ENCODE measurements at regions not wholly inside any gene's neighbourhood (a gene's known extent, or its start where the extent isn't known, plus 50 kb on each side); places are given as distances from the start of the nearest gene placed in this dataset.
"Not testable (repeated sequence)": the region's sequence is repeated elsewhere in the genome, so short reads cannot be mapped to it uniquely, and the experiment has no call there.

DNA sequence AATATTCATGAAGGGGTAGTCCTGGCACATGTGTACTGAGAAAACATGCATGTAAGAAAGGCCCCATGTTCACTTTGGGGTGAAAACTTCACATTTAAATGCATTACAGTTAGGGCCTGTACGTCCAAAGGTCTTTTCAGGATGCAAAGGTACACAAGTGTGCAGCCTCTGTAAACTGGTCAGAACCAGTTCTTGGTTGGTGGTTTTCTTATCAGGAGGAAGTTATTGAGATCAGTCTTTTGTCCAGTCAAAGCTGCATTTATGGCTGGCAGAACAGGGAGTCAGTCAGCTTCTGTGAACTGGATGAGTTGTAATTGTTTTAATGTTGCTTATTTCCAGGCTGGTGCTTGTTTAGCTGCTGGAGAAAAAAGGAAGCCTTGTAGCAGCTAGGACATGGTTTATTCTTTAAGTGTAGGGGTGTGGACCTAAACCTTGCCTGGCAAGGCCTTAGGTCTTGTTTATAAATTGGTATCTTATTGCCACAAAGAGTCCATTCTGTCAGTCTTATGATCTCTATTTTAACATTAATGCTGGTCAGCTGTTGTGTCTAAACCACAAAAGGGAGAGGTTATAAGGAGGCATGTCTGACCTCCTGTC is 1906.6 kb upstream of the TENM3 start:
- ATAC-seq = no peak

- no peak for ATAC-seq
Measured at GRCh38 chr4:180341926-180342325, 1901.3 kb upstream of the TENM3 start.

DNA sequence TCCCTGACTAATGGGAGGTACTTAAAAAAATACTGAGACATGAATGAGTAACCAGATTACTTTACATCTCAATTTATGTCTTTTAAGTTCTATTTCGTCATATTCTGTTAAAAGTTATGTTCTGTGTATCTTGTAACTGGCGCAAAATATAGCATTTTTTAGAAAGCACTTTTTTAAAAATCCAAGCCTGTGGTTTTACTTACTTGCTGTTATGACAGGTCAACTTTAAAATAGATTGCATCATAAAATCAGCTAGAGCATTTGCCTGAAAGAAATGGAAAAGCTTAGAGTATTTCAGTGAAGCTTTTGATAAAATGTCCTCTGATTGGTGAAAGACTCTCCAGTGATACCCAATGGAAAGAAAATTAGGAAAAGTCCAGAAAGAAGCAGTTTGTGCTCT is 1892.3 kb upstream of the TENM3 start:
- no peak for ATAC-seq

GRCh38 chr4:180356766-180357165 is 1886.4 kb upstream of the TENM3 start:
- no peak for ATAC-seq

DNA sequence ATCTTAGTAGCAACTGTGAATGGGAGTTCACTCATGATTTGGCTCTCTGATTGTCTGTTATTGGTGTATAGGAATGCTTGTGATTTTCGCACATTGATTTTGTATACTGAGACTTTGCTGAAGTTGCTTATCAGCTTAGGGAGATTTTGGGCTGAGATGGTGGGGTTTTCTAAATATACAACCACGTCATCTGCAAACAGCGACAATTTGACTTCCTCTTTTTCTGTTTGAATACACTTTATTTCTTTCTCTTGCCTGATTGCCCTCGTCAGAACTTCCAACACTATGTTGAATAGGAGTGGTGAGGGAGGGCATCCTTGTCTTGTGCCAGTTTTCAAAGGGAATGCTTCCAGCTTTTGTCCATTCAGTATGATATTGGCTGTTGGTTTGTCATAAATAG is 1883.1 kb upstream of the TENM3 start:
- ATAC-seq = not testable (repeated sequence)

GRCh38 chr4:180363815-180364214 is 1879.4 kb upstream of the TENM3 start:
- ATAC-seq = no peak

DNA sequence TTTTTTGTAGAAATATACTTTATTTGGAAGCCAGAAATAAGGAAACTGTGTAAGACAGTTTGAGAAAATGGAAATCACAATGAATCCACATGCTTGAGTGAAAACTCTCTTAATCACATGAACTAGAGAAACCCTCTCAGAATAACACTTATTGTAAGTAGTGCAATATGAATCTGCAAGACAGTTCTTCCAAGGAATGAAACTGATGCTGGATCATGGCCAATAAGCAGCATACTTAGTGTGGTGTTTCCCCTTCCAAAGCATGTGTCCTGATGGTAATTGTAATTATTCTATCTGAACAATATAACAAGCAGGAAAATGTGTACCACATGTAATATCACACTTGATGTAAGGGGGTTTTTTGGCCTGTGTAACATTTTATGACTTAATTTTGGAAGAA is 1870.5 kb upstream of the TENM3 start:
- ATAC-seq = no peak

DNA sequence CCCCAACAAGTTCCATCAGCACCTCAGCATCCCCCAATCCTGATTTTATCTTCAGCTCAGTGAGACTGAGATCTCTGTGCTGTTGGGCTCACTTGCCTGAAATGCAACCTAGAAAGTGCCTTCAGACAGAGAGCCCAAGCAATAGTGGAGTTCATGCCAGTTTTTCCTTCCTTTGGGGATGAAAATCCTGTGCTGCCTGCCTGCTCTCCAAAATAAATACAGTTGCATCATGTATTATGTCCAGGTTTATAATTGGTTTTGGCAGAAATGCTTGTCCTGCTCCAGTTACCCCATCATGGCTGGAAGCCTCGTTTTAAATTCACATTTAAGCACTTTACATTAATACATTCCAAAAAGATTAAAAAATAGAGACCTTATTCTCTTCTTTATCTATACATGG is 1865.5 kb upstream of the TENM3 start:
- ATAC-seq = no peak

GRCh38 chr4:180380733-180381132 is 1862.5 kb upstream of the TENM3 start:
- ATAC-seq = no peak

- no peak for ATAC-seq
Measured at GRCh38 chr4:180391613-180392012, 1851.6 kb upstream of the TENM3 start.

DNA sequence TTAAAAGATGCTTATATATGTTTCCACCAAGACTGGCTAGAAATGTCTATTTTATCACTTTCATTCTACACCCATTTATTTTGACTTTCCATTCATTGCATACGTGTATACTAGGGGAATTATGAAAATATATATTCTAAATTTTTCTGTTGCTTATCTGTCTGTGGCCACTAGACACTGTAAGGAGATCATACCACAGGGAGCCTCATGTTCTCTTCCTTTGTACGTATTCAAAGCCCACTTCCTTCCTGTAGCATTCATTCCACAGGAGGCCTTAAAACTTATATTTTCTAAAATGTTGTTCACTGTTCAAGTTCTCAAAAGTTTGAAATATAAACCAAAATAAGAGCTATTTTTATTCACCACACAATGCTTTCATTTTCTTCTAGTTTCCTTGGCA is 1848.9 kb upstream of the TENM3 start:
- ATAC-seq = no peak

DNA sequence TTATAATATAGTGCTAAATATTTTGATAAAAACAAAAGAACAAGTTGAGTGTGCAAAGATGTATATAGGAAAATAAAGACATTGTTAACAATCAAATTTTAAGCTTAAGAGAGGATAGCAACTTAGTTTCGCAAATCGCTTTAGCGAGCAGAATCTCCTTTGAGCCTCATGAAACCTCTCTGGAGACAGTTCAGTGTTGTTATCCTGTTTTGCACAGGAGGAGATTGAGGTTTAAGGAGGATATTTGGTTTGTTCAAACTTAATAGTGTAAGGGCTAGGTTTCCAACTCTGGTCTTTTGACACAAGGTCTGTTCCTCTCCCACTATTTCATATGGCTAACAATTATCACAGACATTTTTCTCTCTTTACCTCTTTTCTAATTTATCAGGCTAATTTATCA is 1848.5 kb upstream of the TENM3 start:
- no peak for ATAC-seq

DNA sequence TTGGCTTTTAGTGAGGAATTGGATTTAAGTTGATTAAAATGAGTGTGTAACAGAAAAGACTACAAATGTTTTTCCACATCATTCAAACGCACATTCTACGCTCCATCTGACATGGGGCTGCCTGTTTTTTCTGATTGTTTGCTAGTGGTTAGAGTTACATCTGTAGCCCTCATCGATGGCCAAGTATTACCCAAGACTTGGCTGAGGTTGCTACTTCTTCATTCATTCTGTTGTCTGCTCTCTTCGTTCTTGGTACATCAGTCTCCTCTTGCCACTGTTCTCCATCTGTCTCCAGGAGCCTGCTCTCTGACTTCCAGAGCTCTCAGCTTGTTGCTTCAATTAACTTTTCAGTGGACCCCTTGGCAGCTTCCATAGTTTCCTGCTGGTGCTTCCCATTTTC is 1844.6 kb upstream of the TENM3 start:
- ATAC-seq = no peak

DNA sequence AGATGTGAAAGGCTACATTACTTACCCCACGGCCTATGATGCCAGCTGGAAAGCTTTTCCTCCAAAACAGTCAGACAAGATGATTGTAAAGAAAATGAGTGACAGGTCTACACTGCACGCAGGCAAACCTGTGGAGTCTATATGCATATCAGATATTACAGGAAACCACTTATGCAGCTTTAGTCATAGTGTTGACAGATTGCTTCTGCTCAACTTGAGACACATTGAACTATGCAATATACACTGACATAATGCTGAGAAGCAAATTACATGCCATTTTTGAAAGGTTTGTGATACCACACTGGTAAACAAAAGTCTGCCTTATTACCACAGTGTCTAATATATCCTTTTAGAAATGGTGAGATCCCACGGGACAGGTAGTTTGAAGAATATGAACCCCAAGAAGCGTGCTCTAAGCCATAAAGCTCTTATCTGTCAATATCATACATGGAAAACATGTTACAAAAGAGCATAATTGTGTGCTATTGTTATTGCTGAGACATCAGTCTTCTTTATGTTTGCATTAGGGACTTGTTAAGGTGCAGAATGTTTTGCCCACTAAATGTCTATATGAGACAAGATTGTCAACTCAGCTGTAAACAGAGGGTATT is 1835.8 kb upstream of the TENM3 start:
- ATAC-seq = no peak

- no peak for ATAC-seq
Measured at GRCh38 chr4:180418819-180419531, 1824.2 kb upstream of the TENM3 start.

GRCh38 chr4:180422989-180423711 is 1820.1 kb upstream of the TENM3 start:
- ATAC-seq = no peak

DNA sequence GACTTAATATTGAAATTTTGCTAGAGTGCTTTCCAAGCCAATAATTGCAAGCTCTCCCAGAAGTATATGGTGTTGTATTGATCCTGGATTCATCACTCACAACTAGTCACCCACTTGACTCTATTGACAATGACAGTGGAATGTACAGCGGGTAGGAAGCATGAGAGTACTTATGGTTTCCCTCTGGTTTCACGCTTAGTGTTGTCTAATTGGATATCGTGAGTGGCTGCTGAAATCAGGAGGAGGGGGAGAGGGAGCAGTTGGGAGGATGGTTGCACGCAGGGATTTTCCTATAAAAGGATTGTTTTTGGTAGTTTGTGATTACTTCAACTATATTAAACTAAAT is 1819.5 kb upstream of the TENM3 start:
- no peak for ATAC-seq

DNA sequence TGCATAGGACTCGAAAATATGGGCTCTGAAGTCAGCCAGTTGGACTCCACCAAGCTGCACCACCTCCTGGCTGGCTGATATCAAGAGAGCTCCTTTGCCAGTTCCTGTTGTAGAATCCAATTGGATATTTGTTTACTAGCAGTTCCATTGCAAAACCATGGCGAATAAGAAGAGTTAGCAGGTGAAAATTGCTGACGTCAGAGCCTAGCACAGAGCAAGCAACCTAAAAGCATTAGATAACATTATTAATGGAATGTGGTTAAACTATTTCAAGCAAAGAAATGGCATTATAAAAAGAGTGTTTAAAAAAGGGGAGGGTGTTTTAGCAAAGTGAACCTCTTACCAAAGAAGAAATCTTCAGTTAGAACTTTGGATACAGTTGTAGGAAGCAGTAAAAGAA is 1816.3 kb upstream of the TENM3 start:
- ATAC-seq = no peak

GRCh38 chr4:180430283-180430682 is 1812.9 kb upstream of the TENM3 start:
- no peak for ATAC-seq

- no peak for ATAC-seq
Measured at GRCh38 chr4:180434131-180434895, 1808.9 kb upstream of the TENM3 start.

DNA sequence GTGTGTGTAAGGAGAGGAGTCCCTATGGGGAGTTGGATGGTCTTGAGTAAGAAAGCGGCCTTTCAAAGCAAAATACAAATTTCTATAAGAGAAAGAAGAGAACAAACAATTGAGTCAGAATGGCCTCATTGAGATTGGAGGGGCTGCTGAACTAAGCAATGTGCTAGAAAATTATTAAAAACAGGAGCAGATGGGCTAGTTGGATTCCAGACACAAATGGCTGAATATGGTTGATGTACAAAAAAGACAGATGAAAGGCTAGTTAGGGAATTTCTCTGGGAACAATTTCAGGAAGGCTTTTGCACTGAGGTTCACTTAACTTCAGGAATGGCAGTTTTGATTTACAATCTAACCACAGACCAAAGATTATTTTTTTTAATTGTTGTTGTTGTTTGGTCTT is 1806.8 kb upstream of the TENM3 start:
- no peak for ATAC-seq

GRCh38 chr4:180437601-180438000 is 1805.6 kb upstream of the TENM3 start:
- ATAC-seq = no peak

DNA sequence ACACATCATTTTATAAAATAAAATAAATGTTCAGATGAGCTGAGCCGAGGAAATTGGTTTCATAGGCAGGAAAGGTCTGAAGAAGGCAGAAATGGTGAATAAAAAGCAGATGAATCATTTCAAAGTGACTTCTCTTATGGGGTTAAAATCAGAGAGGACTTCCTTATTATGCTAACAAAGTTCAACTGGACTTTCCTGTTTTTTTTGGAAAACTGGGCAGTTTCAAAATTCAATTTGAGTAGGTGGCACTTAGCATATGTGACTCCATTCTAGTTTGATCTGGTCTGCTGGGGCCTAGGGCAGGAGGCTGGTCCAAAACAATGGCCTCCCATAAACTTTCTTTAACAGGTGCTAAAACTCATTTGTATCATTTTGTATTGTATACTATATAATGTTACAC is 1794.9 kb upstream of the TENM3 start:
- ATAC-seq = no peak

Measured in activated CD4-positive, CD25-positive, alpha-beta regulatory T cell treated with anti-CD3 and anti-CD28 coated beads, Interleukin-2, amount 50 U/mL, for 24 hours (primary cell).